ENCODE measurements at regions not wholly inside any gene's neighbourhood (a gene's known extent, or its start where the extent isn't known, plus 50 kb on each side); places are given as distances from the start of the nearest gene placed in this dataset.
"Not testable (repeated sequence)": the region's sequence is repeated elsewhere in the genome, so short reads cannot be mapped to it uniquely, and the experiment has no call there.

DNA sequence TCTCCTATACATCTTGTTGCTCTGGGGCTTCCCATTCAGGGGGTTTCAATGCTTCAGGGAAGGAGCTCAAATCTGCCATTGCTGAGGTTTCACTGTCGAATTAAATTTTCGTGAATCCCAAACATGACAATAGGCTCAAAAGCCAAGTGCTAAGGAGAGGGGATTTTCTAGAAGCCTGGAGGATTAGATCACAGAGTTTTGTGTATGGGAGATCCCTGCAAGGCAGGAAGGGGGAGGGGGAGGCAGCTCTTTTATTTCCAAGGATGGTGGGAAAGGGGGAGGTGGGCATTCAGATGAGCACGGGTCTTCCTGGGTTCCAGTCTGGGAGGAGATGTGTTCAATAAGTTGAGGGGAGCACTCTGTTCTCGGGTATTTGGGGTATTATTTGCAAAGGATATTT is 69.9 kb upstream of the DLG1 start:
- Mint-ChIP-seq H3K27ac (no peak overlapping the region), H3K27me3 (peaks cover 28 to 52% (median 40%) of the 10 kb centered on the region in 3 donors)

GRCh38 chr3:197367081-197367780 is 68.8 kb upstream of the DLG1 start:
- ATAC-seq (ENCODE audit: low read depth in 2 of 2) (no peak), DNase-seq (no peak)
- H3K27ac Mint-ChIP-seq = no peak overlapping the region
- H3K4me3 Mint-ChIP-seq = no peak overlapping the region
- H3K4me1 Mint-ChIP-seq = no peaks in the 10 kb centered on the region
- H3K27me3 Mint-ChIP-seq = peaks cover 28 to 59% (median 40%) of the 10 kb centered on the region in 3 donors
- peaks cover 0 to 4% (median 2%) of the 10 kb centered on the region in 7 donors for H3K9me3 Mint-ChIP-seq
- peaks cover 0 to 7% of the 10 kb centered on the region in 2 donors for H3K36me3 Mint-ChIP-seq

More for the DNA sequence above, 69.9 kb upstream of the DLG1 start:
- Mint-ChIP-seq H3K4me1 (no peaks in the 10 kb centered on the region), H3K36me3 (no peaks in the 10 kb centered on the region), H3K9me3 (no peaks in the 10 kb centered on the region), H3K4me3 (no peak overlapping the region)
- no peak for ATAC-seq (ENCODE audit: low read depth in 2 of 2)
- no peak for DNase-seq

DNA sequence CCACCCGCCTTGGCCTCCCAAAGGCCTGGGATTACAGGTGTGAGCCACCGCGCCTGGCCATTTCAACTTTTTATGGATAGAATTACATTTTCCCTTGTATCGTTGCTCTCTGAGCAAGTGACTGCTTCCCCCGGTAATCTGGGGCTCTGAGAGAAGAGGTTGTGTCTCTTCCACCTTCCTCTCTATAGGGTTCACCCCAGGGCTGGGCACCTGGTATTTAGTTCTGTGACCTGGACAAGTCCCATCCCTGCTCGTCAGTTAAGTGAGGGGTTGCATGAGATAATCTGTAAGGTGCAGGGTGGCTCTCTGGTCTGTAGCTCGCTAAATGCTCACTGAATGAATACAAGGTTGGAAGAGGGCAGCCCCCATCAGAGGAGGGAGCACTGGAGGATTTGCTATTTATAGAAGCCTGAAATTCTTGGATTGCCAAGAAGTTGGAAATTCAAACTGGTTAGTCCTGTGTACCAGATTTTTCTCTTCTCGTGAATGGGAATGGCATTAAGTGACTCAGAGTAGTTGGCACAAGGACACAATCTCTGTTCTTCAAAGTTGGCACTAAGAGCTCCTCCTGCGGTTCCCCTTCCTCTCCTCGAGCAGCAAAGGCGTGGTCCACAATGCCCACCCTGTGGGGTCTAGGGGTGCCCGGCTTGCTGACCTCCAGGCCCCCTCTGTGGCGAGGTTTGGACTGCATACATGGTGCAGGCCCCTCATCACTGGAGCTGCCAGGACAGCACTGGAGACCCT is 68.1 kb upstream of the DLG1 start:
- no peak for ATAC-seq (ENCODE audit: low read depth in 2 of 2)
- H3K27ac Mint-ChIP-seq = no peak overlapping the region
- H3K9me3 Mint-ChIP-seq = peaks cover 0 to 7% (median 2%) of the 10 kb centered on the region in 7 donors
- no peak for DNase-seq
- H3K4me3 Mint-ChIP-seq = peak overlapping the region in 1 of 8 donors; percentile 54
- no peaks in the 10 kb centered on the region for H3K4me1 Mint-ChIP-seq
- H3K27me3 Mint-ChIP-seq = peaks cover 22 to 61% (median 41%) of the 10 kb centered on the region in 3 donors
- peaks cover 0 to 8% of the 10 kb centered on the region in 2 donors for H3K36me3 Mint-ChIP-seq

GRCh38 chr3:197365586-197365985 is 67.2 kb upstream of the DLG1 start:
- Mint-ChIP-seq H3K27ac (no peak overlapping the region), H3K4me3 (no peak overlapping the region)
- DNase-seq = no peak

DNA sequence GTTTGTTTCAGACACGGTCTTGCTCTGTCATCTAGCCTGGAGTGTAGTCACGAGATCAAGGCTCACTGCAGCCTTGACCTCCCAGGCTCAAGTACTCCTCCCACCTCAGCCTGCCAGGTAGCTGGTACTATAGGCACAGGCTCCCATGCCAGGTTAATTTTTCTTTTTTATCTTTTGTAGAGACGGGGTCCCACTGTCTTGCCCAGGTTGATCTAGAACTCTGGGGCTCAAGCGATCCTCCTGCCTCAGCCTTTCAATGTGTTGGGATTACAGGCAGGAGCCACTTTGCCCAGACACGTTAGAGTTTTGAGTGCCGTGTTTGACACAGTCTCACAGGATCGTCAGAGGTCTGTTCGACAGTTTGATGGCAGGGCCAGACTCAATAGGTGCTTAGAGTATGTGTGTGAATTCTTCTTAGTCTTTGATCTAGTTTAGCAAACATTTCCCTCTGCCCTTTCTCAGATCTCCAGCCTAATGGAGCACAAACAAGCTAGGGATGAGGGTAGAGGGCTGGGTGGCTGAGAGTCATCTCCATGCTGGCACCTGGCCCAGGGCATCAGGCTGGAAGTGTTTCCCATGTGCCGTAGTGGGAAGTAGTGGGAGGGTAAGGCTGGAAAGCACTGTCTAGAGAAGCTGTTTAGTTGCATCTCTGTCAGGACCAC is 66.1 kb upstream of the DLG1 start:
- DNase-seq (no peak), ATAC-seq (ENCODE audit: low read depth in 2 of 2) (no peak)
- Mint-ChIP-seq H3K27ac (no peak overlapping the region), H3K4me1 (no peaks in the 10 kb centered on the region), H3K4me3 (no peak overlapping the region), H3K27me3 (peaks cover 22 to 70% (median 51%) of the 10 kb centered on the region in 3 donors), H3K36me3 (peaks cover 7 to 27% of the 10 kb centered on the region in 2 donors), H3K9me3 (peaks cover 11 to 26% (median 19%) of the 10 kb centered on the region in 7 donors)

More at GRCh38 chr3:197365586-197365985, 67.2 kb upstream of the DLG1 start:
- H3K4me1 Mint-ChIP-seq = no peaks in the 10 kb centered on the region
- H3K9me3 Mint-ChIP-seq = peaks cover 2 to 16% (median 10%) of the 10 kb centered on the region in 7 donors
- peaks cover 22 to 67% (median 46%) of the 10 kb centered on the region in 3 donors for H3K27me3 Mint-ChIP-seq
- peaks cover 0 to 16% of the 10 kb centered on the region in 2 donors for H3K36me3 Mint-ChIP-seq
- ATAC-seq (ENCODE audit: low read depth in 2 of 2) = no peak

GRCh38 chr3:197363553-197364409 is 65.4 kb upstream of the DLG1 start:
- peaks cover 10 to 34% of the 10 kb centered on the region in 2 donors for H3K36me3 Mint-ChIP-seq
- peak overlapping the region in 1 of 6 donors; percentile 10 for H3K27ac Mint-ChIP-seq
- H3K4me1 Mint-ChIP-seq = no peaks in the 10 kb centered on the region
- no peak for ATAC-seq (ENCODE audit: low read depth in 2 of 2)
- H3K27me3 Mint-ChIP-seq = peaks cover 24 to 76% (median 54%) of the 10 kb centered on the region in 3 donors
- DNase-seq = no peak
- H3K4me3 Mint-ChIP-seq = no peak overlapping the region
- H3K9me3 Mint-ChIP-seq = peaks cover 14 to 34% (median 26%) of the 10 kb centered on the region in 7 donors

DNA sequence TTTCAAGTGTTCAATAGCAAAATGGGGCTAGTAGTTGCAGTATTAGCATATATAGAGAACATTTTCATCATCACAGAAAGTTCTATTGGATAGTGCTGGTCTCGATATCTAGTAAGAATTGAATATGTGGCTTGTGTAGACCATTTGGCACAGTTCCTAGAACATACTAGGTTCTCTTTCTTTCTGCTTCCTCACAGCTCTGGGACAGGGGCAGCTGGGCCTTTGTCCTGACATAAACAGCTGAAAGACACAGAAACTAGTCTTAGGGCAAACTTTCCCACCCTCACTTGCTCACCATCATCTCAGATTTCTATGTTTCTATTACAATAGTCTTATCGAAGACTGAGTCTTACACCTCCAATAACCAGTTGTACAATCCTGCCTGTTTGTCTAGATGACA is 63.7 kb upstream of the DLG1 start:
- Mint-ChIP-seq H3K36me3 (peaks cover 10 to 36% of the 10 kb centered on the region in 2 donors), H3K27me3 (peaks cover 16 to 66% (median 50%) of the 10 kb centered on the region in 3 donors), H3K27ac (no peak overlapping the region), H3K4me3 (no peak overlapping the region), H3K9me3 (peaks cover 15 to 37% (median 29%) of the 10 kb centered on the region in 7 donors), H3K4me1 (no peaks in the 10 kb centered on the region)
- ATAC-seq (ENCODE audit: low read depth in 2 of 2) = no peak
- DNase-seq = no peak

- Mint-ChIP-seq H3K9me3 (peaks cover 15 to 37% (median 29%) of the 10 kb centered on the region in 7 donors), H3K27me3 (peaks cover 10 to 60% (median 42%) of the 10 kb centered on the region in 3 donors), H3K36me3 (peaks cover 14 to 36% of the 10 kb centered on the region in 2 donors)
- H3K27ac Mint-ChIP-seq; H3K4me1 Mint-ChIP-seq; H3K4me3 Mint-ChIP-seq; DNase-seq; ATAC-seq (ENCODE audit: low read depth in 2 of 2): not testable (repeated sequence)
Observed at GRCh38 chr3:197360095-197360494, 61.7 kb upstream of the DLG1 start.

DNA sequence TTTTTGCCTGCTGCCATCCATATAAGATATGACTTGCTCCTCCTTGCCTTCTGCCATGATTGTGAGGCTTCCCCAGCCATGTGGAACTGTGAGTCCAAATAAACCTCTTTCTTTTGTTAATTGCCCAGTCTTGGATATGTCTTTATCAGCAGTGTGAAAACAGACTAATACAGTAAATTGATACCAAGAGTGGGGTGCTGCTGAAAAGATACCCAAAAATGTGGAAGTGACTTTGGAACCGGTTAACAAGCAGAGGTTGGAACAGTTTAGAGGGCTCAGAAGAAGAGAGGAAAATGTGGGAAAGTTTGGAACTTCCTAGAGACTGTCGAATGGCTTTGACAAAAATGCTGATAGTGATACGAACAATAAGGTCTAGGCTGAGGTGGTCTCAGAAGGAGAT is 61.1 kb upstream of the DLG1 start:
- ATAC-seq (ENCODE audit: low read depth in 2 of 2); H3K27ac Mint-ChIP-seq; DNase-seq; H3K4me1 Mint-ChIP-seq: not testable (repeated sequence)
- Mint-ChIP-seq H3K36me3 (peaks cover 14 to 36% of the 10 kb centered on the region in 2 donors), H3K4me3 (peak overlapping the region in 1 of 8 donors; percentile 7), H3K9me3 (peaks cover 15 to 37% (median 29%) of the 10 kb centered on the region in 7 donors), H3K27me3 (peaks cover 10 to 57% (median 38%) of the 10 kb centered on the region in 3 donors)

- DNase-seq (no peak), ATAC-seq (ENCODE audit: low read depth in 2 of 2) (no peak)
- Mint-ChIP-seq H3K4me1 (peaks cover 0 to 6% (median 5%) of the 10 kb centered on the region in 3 donors), H3K36me3 (peaks cover 14 to 29% of the 10 kb centered on the region in 2 donors), H3K27ac (no peak overlapping the region), H3K9me3 (peaks cover 14 to 33% (median 27%) of the 10 kb centered on the region in 7 donors), H3K4me3 (no peak overlapping the region), H3K27me3 (peaks cover 17 to 57% (median 31%) of the 10 kb centered on the region in 3 donors)
Observed at GRCh38 chr3:197356741-197357140, 58.3 kb upstream of the DLG1 start.

DNA sequence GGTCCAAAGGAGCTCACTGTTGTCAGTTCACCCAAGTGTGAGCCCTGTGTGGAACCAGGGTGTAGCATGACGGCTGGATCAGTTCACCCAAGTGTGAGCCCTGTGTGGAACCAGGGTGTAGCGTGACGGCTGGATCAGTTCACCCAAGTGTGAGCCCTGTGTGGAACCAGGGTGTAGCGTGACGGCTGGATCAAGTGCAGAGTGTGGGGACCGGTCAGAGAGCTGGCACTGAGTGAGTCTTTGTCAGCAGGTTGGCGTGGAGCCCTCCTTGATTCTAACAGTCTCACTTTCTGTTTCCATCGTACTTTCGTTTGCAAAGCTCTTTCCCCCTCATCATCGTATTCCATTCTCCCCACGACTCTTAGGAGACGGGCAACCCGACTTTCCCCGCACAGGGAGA is 57.9 kb upstream of the DLG1 start:
- peaks cover 0 to 6% (median 5%) of the 10 kb centered on the region in 3 donors for H3K4me1 Mint-ChIP-seq
- H3K9me3 Mint-ChIP-seq = peaks cover 12 to 30% (median 26%) of the 10 kb centered on the region in 7 donors
- DNase-seq (no peak), ATAC-seq (ENCODE audit: low read depth in 2 of 2) (no peak)
- peaks cover 14 to 26% of the 10 kb centered on the region in 2 donors for H3K36me3 Mint-ChIP-seq
- H3K27me3 Mint-ChIP-seq = peaks cover 17 to 54% (median 28%) of the 10 kb centered on the region in 3 donors
- H3K27ac Mint-ChIP-seq = no peak overlapping the region
- H3K4me3 Mint-ChIP-seq = peak overlapping the region in 1 of 8 donors; percentile 4

DNA sequence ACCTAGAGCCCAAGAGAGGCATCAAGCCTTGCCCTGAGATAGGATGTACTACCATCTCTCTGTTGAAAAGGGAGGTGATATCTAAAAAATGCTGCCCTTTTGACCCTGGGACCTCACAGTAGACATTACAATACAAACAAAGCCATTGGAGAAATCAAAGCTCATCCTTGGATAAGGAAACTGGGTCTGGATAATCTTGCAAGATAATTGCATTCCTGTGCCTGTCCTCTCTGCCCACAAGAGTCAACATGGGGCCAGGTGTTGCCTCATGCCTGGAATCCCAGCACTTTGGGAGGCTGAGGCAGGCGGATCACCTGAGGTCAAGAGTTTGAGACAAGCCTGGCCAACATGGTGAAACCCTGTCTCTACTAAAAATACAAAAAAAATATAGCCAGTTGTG is 57.3 kb upstream of the DLG1 start:
- H3K4me3 Mint-ChIP-seq = no peak overlapping the region
- H3K9me3 Mint-ChIP-seq = peaks cover 8 to 24% (median 20%) of the 10 kb centered on the region in 7 donors
- DNase-seq = no peak
- no peak for ATAC-seq (ENCODE audit: low read depth in 2 of 2)
- H3K27ac Mint-ChIP-seq = peak overlapping the region in 2 of 6 donors; percentile 30 to 78
- peaks cover 14 to 21% of the 10 kb centered on the region in 2 donors for H3K36me3 Mint-ChIP-seq
- H3K27me3 Mint-ChIP-seq = peaks cover 17 to 50% (median 25%) of the 10 kb centered on the region in 3 donors
- H3K4me1 Mint-ChIP-seq = peaks cover 0 to 6% (median 5%) of the 10 kb centered on the region in 3 donors

Data from naive B cell (primary cell).